Large intestine (tissue), 3 donors: ENCODE measurements at regions not wholly inside any gene's neighbourhood (a gene's known extent, or its start where the extent isn't known, plus 50 kb on each side); places are given as distances from the start of the nearest gene placed in this dataset.
A peak's percentile ranks its signal among the peaks of the same experiment; 100 is the strongest.
"Not testable (repeated sequence)": the region's sequence is repeated elsewhere in the genome, so short reads cannot be mapped to it uniquely, and the experiment has no call there.

Experiments
- DNase-seq, 2 donors: peaks; one replicate each; pipeline versions ENCODE4 v3.0.0 to v3.0.0-alpha.2; 2013
- H3K27ac ChIP-seq: one replicate; pipeline ENCODE4 v1.5.1; 2013; ENCODE audit warnings: low read length
- H3K27me3 ChIP-seq: 2 replicates; pipeline ENCODE4 v1.6.1; 2013; ENCODE audit warnings: low read length; ENCODE audit not compliant: control insufficient read depth, insufficient read depth
- H3K36me3 ChIP-seq: 2 replicates; pipeline ENCODE4 v1.6.1; 2013; ENCODE audit warnings: low read length; ENCODE audit not compliant: control insufficient read depth, insufficient read depth
- H3K4me1 ChIP-seq: one replicate; pipeline ENCODE4 v1.6.1; 2013; ENCODE audit warnings: low read length; ENCODE audit not compliant: control insufficient read depth, insufficient read depth
- H3K4me3 ChIP-seq: one replicate; pipeline ENCODE4 v1.5.1; 2013; ENCODE audit warnings: low read length
- H3K9me3 ChIP-seq: one replicate; pipeline ENCODE4 v1.6.1; 2013; ENCODE audit warnings: mild to moderate bottlenecking, low read depth, low read length, moderate library complexity; ENCODE audit not compliant: control insufficient read depth
- WGBS: methylation state at CpG from one replicate; pipeline ENCODE4 v1.1.5; 2013; ENCODE audit warnings: low lambda C conversion rate; ENCODE audit not compliant: insufficient coverage; 5-methylcytosine and 5-hydroxymethylcytosine counted together

GRCh38 chr2:55772109-55772980 lies 78.7 kb upstream of the PNPT1 start:
- WGBS = no CpG with 5 or more reads among the region's 7 CpGs
- H3K27ac ChIP-seq = no peak overlapping the region
- peaks cover 5% of the 10 kb centered on the region for H3K9me3 ChIP-seq
- no peaks in the 10 kb centered on the region for H3K27me3 ChIP-seq
- H3K36me3 ChIP-seq = no peaks in the 10 kb centered on the region
- no peak for DNase-seq
- H3K4me3 ChIP-seq = no peak overlapping the region
- H3K4me1 ChIP-seq = no peaks in the 10 kb centered on the region

GRCh38 chr2:55771612-55772011 lies 78.0 kb upstream of the PNPT1 start:
- Histone ChIP-seq H3K27ac (no peak overlapping the region), H3K36me3 (no peaks in the 10 kb centered on the region), H3K4me1 (no peaks in the 10 kb centered on the region), H3K27me3 (no peaks in the 10 kb centered on the region), H3K4me3 (no peak overlapping the region), H3K9me3 (peaks cover 5% of the 10 kb centered on the region)
- DNase-seq = peak in 1 of 2 donors; percentile 10
- WGBS = no CpG with 5 or more reads among the region's 2 CpGs

- H3K36me3 ChIP-seq = no peaks in the 10 kb centered on the region
- H3K9me3 ChIP-seq = no peaks in the 10 kb centered on the region
- no peaks in the 10 kb centered on the region for H3K4me1 ChIP-seq
- no CpG with 5 or more reads among the region's 2 CpGs for WGBS
- no peak overlapping the region for H3K27ac ChIP-seq
- H3K4me3 ChIP-seq = no peak overlapping the region
- DNase-seq = no peak
- no peaks in the 10 kb centered on the region for H3K27me3 ChIP-seq
Observed at GRCh38 chr2:55768991-55769390, 75.3 kb upstream of the PNPT1 start.

- H3K4me1 ChIP-seq = no peaks in the 10 kb centered on the region
- H3K9me3 ChIP-seq = no peaks in the 10 kb centered on the region
- H3K36me3 ChIP-seq = no peaks in the 10 kb centered on the region
- DNase-seq = no peak
- no peaks in the 10 kb centered on the region for H3K27me3 ChIP-seq
- no peak overlapping the region for H3K4me3 ChIP-seq
- H3K27ac ChIP-seq = no peak overlapping the region
Observed at GRCh38 chr2:55766947-55767346, 73.3 kb upstream of the PNPT1 start.

GRCh38 chr2:55765708-55766107 lies 72.1 kb upstream of the PNPT1 start:
- not testable (repeated sequence) for H3K27me3 ChIP-seq, H3K4me3 ChIP-seq, H3K9me3 ChIP-seq, H3K4me1 ChIP-seq, DNase-seq, H3K27ac ChIP-seq, H3K36me3 ChIP-seq
- no CpG with 5 or more reads among the region's 2 CpGs for WGBS

- Histone ChIP-seq H3K4me3 (no peak overlapping the region), H3K36me3 (no peaks in the 10 kb centered on the region), H3K27ac (no peak overlapping the region), H3K4me1 (no peaks in the 10 kb centered on the region), H3K9me3 (no peaks in the 10 kb centered on the region), H3K27me3 (no peaks in the 10 kb centered on the region)
- no CpG with 5 or more reads among the region's 1 CpG for WGBS
- DNase-seq = no peak
Observed at GRCh38 chr2:55763721-55764120, 70.1 kb upstream of the PNPT1 start.

GRCh38 chr2:55761526-55761925 lies 67.9 kb upstream of the PNPT1 start:
- no peak overlapping the region for H3K4me3 ChIP-seq
- no peaks in the 10 kb centered on the region for H3K36me3 ChIP-seq
- no peak for DNase-seq
- WGBS = no CpG with 5 or more reads among the region's 2 CpGs
- no peaks in the 10 kb centered on the region for H3K27me3 ChIP-seq
- H3K4me1 ChIP-seq = no peaks in the 10 kb centered on the region
- H3K9me3 ChIP-seq = no peaks in the 10 kb centered on the region
- no peak overlapping the region for H3K27ac ChIP-seq

GRCh38 chr2:55761024-55761423 lies 67.4 kb upstream of the PNPT1 start:
- no peaks in the 10 kb centered on the region for H3K36me3 ChIP-seq
- no peak overlapping the region for H3K4me3 ChIP-seq
- no peak for DNase-seq
- H3K27me3 ChIP-seq = no peaks in the 10 kb centered on the region
- H3K4me1 ChIP-seq = no peaks in the 10 kb centered on the region
- H3K27ac ChIP-seq = no peak overlapping the region
- H3K9me3 ChIP-seq = no peaks in the 10 kb centered on the region

- Histone ChIP-seq H3K27ac (no peak overlapping the region), H3K4me3 (no peak overlapping the region), H3K27me3 (no peaks in the 10 kb centered on the region), H3K4me1 (no peaks in the 10 kb centered on the region), H3K9me3 (no peaks in the 10 kb centered on the region), H3K36me3 (no peaks in the 10 kb centered on the region)
- no peak for DNase-seq
- WGBS = no CpG with 5 or more reads among the region's 2 CpGs
Observed at GRCh38 chr2:55760125-55760524, 66.5 kb upstream of the PNPT1 start.

- 100% methylated on average over 1 of the region's 5 CpGs for WGBS
- Histone ChIP-seq H3K27me3 (no peaks in the 10 kb centered on the region), H3K27ac (no peak overlapping the region), H3K4me3 (no peak overlapping the region), H3K4me1 (no peaks in the 10 kb centered on the region), H3K9me3 (no peaks in the 10 kb centered on the region), H3K36me3 (no peaks in the 10 kb centered on the region)
- DNase-seq = no peak
Observed at GRCh38 chr2:55759271-55759921, 65.8 kb upstream of the PNPT1 start.

GRCh38 chr2:55751966-55752365 lies 58.3 kb upstream of the PNPT1 start:
- WGBS = 80% methylated on average over 1 of the region's 1 CpG

More at GRCh38 chr2:55751966-55752365, 58.3 kb upstream of the PNPT1 start:
- no peaks in the 10 kb centered on the region for H3K9me3 ChIP-seq
- no peak overlapping the region for H3K4me3 ChIP-seq
- H3K36me3 ChIP-seq = no peaks in the 10 kb centered on the region
- no peak overlapping the region for H3K27ac ChIP-seq
- no peak for DNase-seq
- H3K4me1 ChIP-seq = no peaks in the 10 kb centered on the region
- no peaks in the 10 kb centered on the region for H3K27me3 ChIP-seq
